ENCODE measurements at regions not wholly inside any gene's neighbourhood (a gene's known extent, or its start where the extent isn't known, plus 50 kb on each side); places are given as distances from the start of the nearest gene placed in this dataset.

DNA sequence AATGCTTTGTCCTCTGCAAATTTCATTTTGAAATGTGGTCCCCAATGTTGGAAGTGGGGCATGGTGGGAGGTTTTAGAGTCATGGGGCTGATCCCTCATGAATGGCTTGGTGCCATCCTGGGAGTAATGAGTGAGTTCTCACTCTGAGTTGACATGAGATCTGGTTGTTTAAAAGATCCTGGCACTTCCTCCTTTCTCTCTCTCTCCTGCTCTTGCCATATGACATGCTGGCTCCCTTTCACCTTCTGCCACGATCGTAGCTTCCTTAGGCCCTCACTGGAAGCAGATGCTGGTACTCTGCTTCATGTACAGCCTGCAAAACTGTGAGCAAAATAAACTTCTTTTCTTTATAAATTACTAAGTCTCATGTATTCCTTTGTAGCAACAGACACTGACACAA, 262.0 kb downstream of the IL15 start:
- Mint-ChIP-seq H3K4me1 (ENCODE audit: low read depth) (no peaks in the 10 kb centered on the region), H3K27me3 (no peaks in the 10 kb centered on the region), H3K36me3 (ENCODE audit: low read depth) (no peaks in the 10 kb centered on the region), H3K27ac (no peak overlapping the region), H3K4me3 (no peak overlapping the region), H3K9me3 (no peaks in the 10 kb centered on the region)
- Histone ChIP-seq H3K9me3 (ENCODE audit: control insufficient read depth in 1 of 2, insufficient read depth in 1 of 2, low read length in 2 of 2) (no peaks in the 10 kb centered on the region), H3K4me3 (ENCODE audit: low read length) (no peak overlapping the region), H3K27ac (ENCODE audit: low read depth in 1 of 2, low read length in 2 of 2) (no peak overlapping the region), H3K27me3 (ENCODE audit: control insufficient read depth in 1 of 2, insufficient read depth in 2 of 2, low read length in 2 of 2) (no peaks in the 10 kb centered on the region), H3K36me3 (ENCODE audit: insufficient read depth, low read length) (no peaks in the 10 kb centered on the region), H3K4me1 (ENCODE audit: insufficient read depth, low read length) (no peaks in the 10 kb centered on the region)
- POLR2A ChIA-PET, result no interaction called here
- no peak for ATAC-seq (ENCODE audit: poor library complexity)
- CTCF ChIA-PET, result interaction anchor here (1.0 kb wide), 1 partner anchor 14 kb away, joined by 3 read pairs; no protein-coding TSS in a partner anchor
- no peak for DNase-seq
- TF ChIP-seq, protein P1, sequence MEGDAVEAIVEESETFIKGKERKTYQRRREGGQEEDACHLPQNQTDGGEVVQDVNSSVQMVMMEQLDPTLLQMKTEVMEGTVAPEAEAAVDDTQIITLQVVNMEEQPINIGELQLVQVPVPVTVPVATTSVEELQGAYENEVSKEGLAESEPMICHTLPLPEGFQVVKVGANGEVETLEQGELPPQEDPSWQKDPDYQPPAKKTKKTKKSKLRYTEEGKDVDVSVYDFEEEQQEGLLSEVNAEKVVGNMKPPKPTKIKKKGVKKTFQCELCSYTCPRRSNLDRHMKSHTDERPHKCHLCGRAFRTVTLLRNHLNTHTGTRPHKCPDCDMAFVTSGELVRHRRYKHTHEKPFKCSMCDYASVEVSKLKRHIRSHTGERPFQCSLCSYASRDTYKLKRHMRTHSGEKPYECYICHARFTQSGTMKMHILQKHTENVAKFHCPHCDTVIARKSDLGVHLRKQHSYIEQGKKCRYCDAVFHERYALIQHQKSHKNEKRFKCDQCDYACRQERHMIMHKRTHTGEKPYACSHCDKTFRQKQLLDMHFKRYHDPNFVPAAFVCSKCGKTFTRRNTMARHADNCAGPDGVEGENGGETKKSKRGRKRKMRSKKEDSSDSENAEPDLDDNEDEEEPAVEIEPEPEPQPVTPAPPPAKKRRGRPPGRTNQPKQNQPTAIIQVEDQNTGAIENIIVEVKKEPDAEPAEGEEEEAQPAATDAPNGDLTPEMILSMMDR (IDR thresholded peaks at IDR 0.05), result no peak
- intact Hi-C loops (cut with DNase I, micrococcal nuclease), result no loop called here

DNA sequence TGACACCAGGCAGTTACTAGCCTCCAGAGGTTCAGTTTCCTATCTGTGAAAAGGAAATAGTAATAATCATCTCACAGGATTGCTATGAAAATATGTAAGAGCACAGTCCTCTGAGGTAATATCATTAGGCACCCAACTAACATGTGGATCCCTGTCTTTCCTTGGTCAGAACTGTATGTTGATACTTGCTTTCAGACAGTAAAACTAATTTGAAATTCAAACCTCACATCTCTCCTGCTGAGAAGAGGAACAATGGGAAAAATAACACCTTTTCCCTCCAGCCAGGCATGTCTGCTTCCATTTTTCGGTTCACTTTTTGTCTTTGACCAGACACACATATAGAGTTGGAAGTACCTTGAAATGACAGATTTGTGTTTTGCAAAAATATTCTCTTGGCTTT, 262.7 kb downstream of the IL15 start:
- no peak for DNase-seq

DNA sequence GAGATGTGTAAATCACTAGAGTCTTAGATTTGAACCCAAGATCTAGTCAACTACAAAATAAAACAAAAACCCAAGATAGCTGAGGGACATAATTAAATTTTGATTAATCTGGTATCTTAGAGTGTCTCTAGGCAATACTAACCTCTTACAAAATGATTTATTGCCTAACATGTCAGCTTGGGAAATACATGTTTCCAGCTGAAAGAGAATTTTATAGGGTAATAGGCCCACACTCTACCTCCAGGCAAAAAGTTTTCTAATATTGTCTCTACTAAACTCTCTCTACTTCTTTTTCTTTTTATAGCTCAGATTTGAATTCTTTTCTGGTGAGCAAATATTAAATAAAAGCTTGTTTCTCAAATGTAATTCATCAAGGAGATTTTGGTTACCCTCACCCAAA, 263.2 kb downstream of the IL15 start:
- H3K4me3 ChIP-seq (ENCODE audit: low read length), result no peak overlapping the region
- POLR2A ChIA-PET, result interaction anchor here (0.6 kb wide), 1 partner anchor 1376 kb away, joined by 3 read pairs; no protein-coding TSS in a partner anchor
- H3K9me3 ChIP-seq (ENCODE audit: control insufficient read depth in 1 of 2, insufficient read depth in 1 of 2, low read length in 2 of 2), result no peaks in the 10 kb centered on the region
- no peaks in the 10 kb centered on the region for H3K27me3 ChIP-seq (ENCODE audit: control insufficient read depth in 1 of 2, insufficient read depth in 2 of 2, low read length in 2 of 2)
- Mint-ChIP-seq H3K4me1 (ENCODE audit: low read depth) (no peaks in the 10 kb centered on the region), H3K9me3 (no peaks in the 10 kb centered on the region), H3K4me3 (no peak overlapping the region), H3K27me3 (no peaks in the 10 kb centered on the region), H3K36me3 (ENCODE audit: low read depth) (no peaks in the 10 kb centered on the region), H3K27ac (no peak overlapping the region)
- TF ChIP-seq, protein P1 (IDR thresholded peaks at IDR 0.05), result no peak
- DNase-seq, result no peak
- CTCF ChIA-PET, result no interaction called here
- intact Hi-C loops (cut with DNase I, micrococcal nuclease), result no loop called here
- no peaks in the 10 kb centered on the region for H3K36me3 ChIP-seq (ENCODE audit: insufficient read depth, low read length)
- no peak overlapping the region for H3K27ac ChIP-seq (ENCODE audit: low read depth in 1 of 2, low read length in 2 of 2)
- no peak for ATAC-seq (ENCODE audit: poor library complexity)
- no peaks in the 10 kb centered on the region for H3K4me1 ChIP-seq (ENCODE audit: insufficient read depth, low read length)

More for the DNA sequence above, 262.7 kb downstream of the IL15 start:
- no peaks in the 10 kb centered on the region for H3K27me3 Mint-ChIP-seq
- POLR2A ChIA-PET, result no interaction called here
- H3K36me3 Mint-ChIP-seq (ENCODE audit: low read depth), result no peaks in the 10 kb centered on the region
- no peak for ATAC-seq (ENCODE audit: poor library complexity)
- no peak overlapping the region for H3K4me3 Mint-ChIP-seq
- H3K4me1 Mint-ChIP-seq (ENCODE audit: low read depth), result no peaks in the 10 kb centered on the region
- Histone ChIP-seq H3K27me3 (ENCODE audit: control insufficient read depth in 1 of 2, insufficient read depth in 2 of 2, low read length in 2 of 2) (no peaks in the 10 kb centered on the region), H3K4me1 (ENCODE audit: insufficient read depth, low read length) (no peaks in the 10 kb centered on the region), H3K4me3 (ENCODE audit: low read length) (no peak overlapping the region), H3K27ac (ENCODE audit: low read depth in 1 of 2, low read length in 2 of 2) (no peak overlapping the region), H3K9me3 (ENCODE audit: control insufficient read depth in 1 of 2, insufficient read depth in 1 of 2, low read length in 2 of 2) (no peaks in the 10 kb centered on the region), H3K36me3 (ENCODE audit: insufficient read depth, low read length) (no peaks in the 10 kb centered on the region)
- no peaks in the 10 kb centered on the region for H3K9me3 Mint-ChIP-seq
- H3K27ac Mint-ChIP-seq, result no peak overlapping the region
- CTCF ChIA-PET, result no interaction called here
- intact Hi-C loops (cut with DNase I, micrococcal nuclease), result no loop called here
- TF ChIP-seq, protein P1 (IDR thresholded peaks at IDR 0.05), result no peak
